Lung (tissue), 11 donors: ENCODE measurements at regions not wholly inside any gene's neighbourhood (a gene's known extent, or its start where the extent isn't known, plus 50 kb on each side); places are given as distances from the start of the nearest gene placed in this dataset.
"Not testable (repeated sequence)": the region's sequence is repeated elsewhere in the genome, so short reads cannot be mapped to it uniquely, and the experiment has no call there.

Experiments used
- ATAC-seq: fragments of 200-7000 bp; cut with Tn5 transposase; one replicate; pipeline ENCODE4 v1.9.1; 2020; ENCODE audit warnings: moderate number of reproducible peaks; ENCODE audit not compliant: insufficient read depth, low FRiP score
- DNase-seq, 3 donors: peaks; one replicate each; pipeline ENCODE4 v3.0.0-alpha.2; 2013 to 2017
- H3K27ac ChIP-seq, 2 donors: one replicate each; pipeline ENCODE4 v1.5.1; 2013; ENCODE audit warnings: mild to moderate bottlenecking in 2 of 2, moderate library complexity in 2 of 2, control low read depth in 1 of 2, inconsistent platforms in 1 of 2, low read depth in 1 of 2, low read length in 1 of 2
- H3K27me3 ChIP-seq, 3 donors: one replicate each; pipeline ENCODE4 v1.5.1; 2013; ENCODE audit warnings: low read length in 2 of 3; ENCODE audit not compliant: control insufficient read depth in 3 of 3, insufficient read depth in 3 of 3
- H3K36me3 ChIP-seq, 4 donors: one replicate each; pipeline ENCODE4 v1.5.1; 2013; ENCODE audit warnings: low read length in 4 of 4, mild to moderate bottlenecking in 1 of 4, moderate library complexity in 1 of 4; ENCODE audit not compliant: control insufficient read depth in 4 of 4, insufficient read depth in 4 of 4
- H3K4me1 ChIP-seq, 5 donors: one replicate each; pipeline ENCODE4 v1.5.1; 2013; ENCODE audit warnings: low read length in 5 of 5, mild to moderate bottlenecking in 2 of 5, moderate library complexity in 1 of 5; ENCODE audit not compliant: control insufficient read depth in 5 of 5, insufficient read depth in 5 of 5
- H3K4me3 ChIP-seq: one replicate; pipeline ENCODE4 v1.5.1; 2013; ENCODE audit warnings: mild to moderate bottlenecking, control low read depth, moderate library complexity
- H3K9ac ChIP-seq, 2 donors: one replicate each; pipeline ENCODE4 v1.5.1; 2013; ENCODE audit warnings: low read length in 2 of 2, control low read depth in 1 of 2; ENCODE audit not compliant: insufficient read depth in 1 of 2
- H3K9me3 ChIP-seq, 4 donors: one replicate each; pipeline ENCODE4 v1.5.1; 2013; ENCODE audit warnings: low read length in 3 of 4, mild to moderate bottlenecking in 1 of 4, moderate library complexity in 1 of 4; ENCODE audit not compliant: control insufficient read depth in 4 of 4, insufficient read depth in 3 of 4
- WGBS, 2 donors: extraction: QIAGEN DNeasy Blood & Tissue Kit; methylation state at CpG; one replicate each; pipeline ENCODE4 v1.1.7; 2013; 5-methylcytosine and 5-hydroxymethylcytosine counted together
- TF ChIP-seq, protein P1 (sequence below): IDR thresholded peaks from 2 replicates; pipeline ENCODE4 v1.5.1; 2012; ENCODE audit warnings: mild to moderate bottlenecking; ENCODE audit errors: control extremely low read depth, extremely low read depth
- donor health status: control.
- donor health status: control.
- donor health status: Bipolar disorder and iron deficiency.
- donor health status: healthy.
- donor health status: DM: yes; HTN: yes; CAD: no.

DNA sequence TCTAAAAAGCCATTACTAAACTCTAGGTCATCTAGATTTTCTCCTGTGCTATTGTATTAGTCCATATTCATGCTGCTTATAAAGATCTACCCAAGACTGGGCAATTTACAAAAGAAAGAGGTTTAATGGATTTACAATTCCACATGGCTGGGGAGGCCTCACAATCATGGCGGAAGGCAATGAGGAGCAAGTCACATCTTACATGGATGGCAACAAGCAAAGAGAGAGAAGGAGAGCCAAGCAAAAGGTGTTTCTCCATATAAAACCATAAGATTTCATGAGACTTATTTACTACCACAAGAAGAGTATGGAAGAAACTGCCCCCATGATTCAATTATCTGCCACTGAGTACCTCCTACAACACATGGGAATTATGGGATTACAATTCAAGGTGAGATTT lies 69.6 kb upstream of the CCDC6 start:
- ATAC-seq, H3K27me3 ChIP-seq: not testable (repeated sequence)

GRCh38 chr10:59971915-59972314 lies 65.6 kb upstream of the CCDC6 start:
- ATAC-seq (peak; percentile 12), DNase-seq (peak in 2 of 3 donors; percentile 22 to 29)
- Histone ChIP-seq H3K27ac (no peak overlapping the region), H3K9ac (no peak overlapping the region), H3K4me1 (no peaks in the 10 kb centered on the region), H3K4me3 (no peak overlapping the region), H3K36me3 (no peaks in the 10 kb centered on the region), H3K27me3 (no peaks in the 10 kb centered on the region), H3K9me3 (peaks cover 0 to 4% (median 1%) of the 10 kb centered on the region in 4 donors)
- TF ChIP-seq, protein P1, sequence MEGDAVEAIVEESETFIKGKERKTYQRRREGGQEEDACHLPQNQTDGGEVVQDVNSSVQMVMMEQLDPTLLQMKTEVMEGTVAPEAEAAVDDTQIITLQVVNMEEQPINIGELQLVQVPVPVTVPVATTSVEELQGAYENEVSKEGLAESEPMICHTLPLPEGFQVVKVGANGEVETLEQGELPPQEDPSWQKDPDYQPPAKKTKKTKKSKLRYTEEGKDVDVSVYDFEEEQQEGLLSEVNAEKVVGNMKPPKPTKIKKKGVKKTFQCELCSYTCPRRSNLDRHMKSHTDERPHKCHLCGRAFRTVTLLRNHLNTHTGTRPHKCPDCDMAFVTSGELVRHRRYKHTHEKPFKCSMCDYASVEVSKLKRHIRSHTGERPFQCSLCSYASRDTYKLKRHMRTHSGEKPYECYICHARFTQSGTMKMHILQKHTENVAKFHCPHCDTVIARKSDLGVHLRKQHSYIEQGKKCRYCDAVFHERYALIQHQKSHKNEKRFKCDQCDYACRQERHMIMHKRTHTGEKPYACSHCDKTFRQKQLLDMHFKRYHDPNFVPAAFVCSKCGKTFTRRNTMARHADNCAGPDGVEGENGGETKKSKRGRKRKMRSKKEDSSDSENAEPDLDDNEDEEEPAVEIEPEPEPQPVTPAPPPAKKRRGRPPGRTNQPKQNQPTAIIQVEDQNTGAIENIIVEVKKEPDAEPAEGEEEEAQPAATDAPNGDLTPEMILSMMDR: no peak
- 29 to 57% methylated on average over 1 of the region's 1 CpG for WGBS, 2 donors

More for the DNA sequence above, 69.6 kb upstream of the CCDC6 start:
- H3K4me1 ChIP-seq, H3K27ac ChIP-seq, H3K9ac ChIP-seq, H3K36me3 ChIP-seq, H3K9me3 ChIP-seq, H3K4me3 ChIP-seq, DNase-seq: not testable (repeated sequence)
- WGBS, 2 donors: 95 to 98% methylated on average over 1 of the region's 1 CpG

GRCh38 chr10:59970396-59971368 lies 64.3 kb upstream of the CCDC6 start:
- no peak overlapping the region for H3K4me3 ChIP-seq
- DNase-seq: no peak
- H3K9me3 ChIP-seq: no peaks in the 10 kb centered on the region
- no peaks in the 10 kb centered on the region for H3K27me3 ChIP-seq
- WGBS, 2 donors: 73 to 82% methylated on average over 5 of the region's 5 CpGs
- TF ChIP-seq, protein P1: no peak
- H3K4me1 ChIP-seq: no peaks in the 10 kb centered on the region
- H3K27ac ChIP-seq: no peak overlapping the region
- no peaks in the 10 kb centered on the region for H3K36me3 ChIP-seq
- no peak for ATAC-seq
- no peak overlapping the region for H3K9ac ChIP-seq

- Histone ChIP-seq H3K4me1 (no peaks in the 10 kb centered on the region), H3K27ac (no peak overlapping the region), H3K9me3 (no peaks in the 10 kb centered on the region), H3K27me3 (no peaks in the 10 kb centered on the region), H3K4me3 (no peak overlapping the region), H3K9ac (no peak overlapping the region), H3K36me3 (no peaks in the 10 kb centered on the region)
- no peak for DNase-seq
- no peak for ATAC-seq
- 84% methylated on average over 2 of the region's 2 CpGs for WGBS, 2 donors
- TF ChIP-seq, protein P1: no peak
Observed at GRCh38 chr10:59968705-59969104, 62.3 kb upstream of the CCDC6 start.
